Body of pancreas (tissue), 4 donors: ENCODE measurements at regions not wholly inside any gene's neighbourhood (a gene's known extent, or its start where the extent isn't known, plus 50 kb on each side); places are given as distances from the start of the nearest gene placed in this dataset.

ENCODE experiments used
- ATAC-seq: fragments of 150-250 bp; one replicate; pipeline ENCODE4 v1.9.1; 2016
- DNase-seq, 4 donors: peaks; one replicate each; pipeline ENCODE4 v3.0.0-alpha.2; 2019
- H3K27ac ChIP-seq, 4 donors: fragments of 200-600 bp; sonication (generic); 1 replicate in 3 of 4; 2 replicates in 1 of 4; pipeline versions ENCODE4 v1.5.1 to v1.6.1; 2016 to 2019; ENCODE audit warnings: mild to moderate bottlenecking in 1 of 4, mixed read lengths in 1 of 4, moderate library complexity in 1 of 4
- H3K27me3 ChIP-seq, 2 donors: fragments of 200-600 bp; sonication (generic); one replicate each; pipeline ENCODE4 v1.6.0; 2016; ENCODE audit warnings: mild to moderate bottlenecking in 1 of 2
- H3K36me3 ChIP-seq, 2 donors: fragments of 200-600 bp; sonication (generic); replicated peaks in 1 of 2; 2 replicates each; pipeline ENCODE4 v1.5.1; 2016; ENCODE audit warnings: low read depth in 2 of 2; ENCODE audit not compliant: insufficient read depth in 1 of 2
- H3K4me1 ChIP-seq: fragments of 200-600 bp; sonication (generic); one replicate; pipeline ENCODE4 v1.6.0; 2016
- H3K4me3 ChIP-seq, 2 donors: fragments of 200-600 bp; sonication (generic); 1 replicate in 1 of 2; 2 replicates in 1 of 2; pipeline ENCODE4 v1.5.1; 2016 to 2019
- H3K9me3 ChIP-seq, 3 donors: fragments of 200-600 bp; sonication (generic); 1 replicate in 2 of 3; 2 replicates in 1 of 3; pipeline ENCODE4 v1.5.1; 2016
- CTCF ChIP-seq, 7 experiments: fragments of 450-650 bp in 4 of 7; fragments of 200-600 bp in 3 of 7; sonication (generic) in 3 of 7; IDR thresholded peaks; one replicate each; pipeline ENCODE4 v1.5.1; 2016 to 2019; ENCODE audit warnings: antibody characterized with exemption in 7 of 7
- POLR2A ChIP-seq, 3 donors: fragments of 450-650 bp; IDR thresholded peaks; one replicate each; pipeline ENCODE4 v1.6.1; 2016; ENCODE audit warnings: antibody characterized with exemption in 3 of 3, mild to moderate bottlenecking in 2 of 3
- WGBS, 2 donors: methylation state at CpG; one replicate each; pipeline ENCODE4 v1.1.5; 2017; 5-methylcytosine and 5-hydroxymethylcytosine counted together
- intact Hi-C: fragments of 100-400 bp; cut with DNase I; formaldehyde crosslinking; loops from one replicate; pipeline ENCODE4 v1.15.1; 2023

- Histone ChIP-seq H3K36me3 (no peaks in the 10 kb centered on the region), H3K9me3 (no peaks in the 10 kb centered on the region), H3K4me1 (no peaks in the 10 kb centered on the region), H3K4me3 (no peak overlapping the region), H3K27me3 (no peaks in the 10 kb centered on the region), H3K27ac (no peak overlapping the region)
- TF ChIP-seq POLR2A (IDR thresholded peaks at IDR 0.05): no peak
- DNase-seq (no peak), ATAC-seq (no peak)
- 88 to 95% methylated on average over 6 of the region's 6 CpGs for WGBS, 2 donors
- intact Hi-C loops: no loop called here
Observed at GRCh38 chr3:72369681-72370080, 478.6 kb downstream of the SHQ1 start.

- no peak for TF ChIP-seq CTCF (IDR thresholded peaks at IDR 0.05)
- TF ChIP-seq POLR2A (IDR thresholded peaks at IDR 0.05): no peak
- ATAC-seq (no peak), DNase-seq (no peak)
- Histone ChIP-seq H3K27ac (no peak overlapping the region), H3K27me3 (no peaks in the 10 kb centered on the region), H3K4me1 (no peaks in the 10 kb centered on the region), H3K36me3 (no peaks in the 10 kb centered on the region), H3K4me3 (no peak overlapping the region), H3K9me3 (no peaks in the 10 kb centered on the region)
- intact Hi-C loops: no loop called here
- WGBS, 2 donors: 84 to 90% methylated on average over 12 of the region's 12 CpGs
Observed at GRCh38 chr3:72368331-72368975, 479.8 kb downstream of the SHQ1 start.

GRCh38 chr3:72361990-72362389 lies 486.3 kb downstream of the SHQ1 start:
- H3K27ac ChIP-seq: no peak overlapping the region
- 71 to 78% methylated on average over 2 of the region's 2 CpGs for WGBS, 2 donors
- H3K4me1 ChIP-seq: no peaks in the 10 kb centered on the region
- ATAC-seq (no peak), DNase-seq (no peak)
- TF ChIP-seq POLR2A (IDR thresholded peaks at IDR 0.05) (no peak), CTCF (IDR thresholded peaks at IDR 0.05) (no peak)
- H3K27me3 ChIP-seq: no peaks in the 10 kb centered on the region
- H3K9me3 ChIP-seq: no peaks in the 10 kb centered on the region
- intact Hi-C loops: no loop called here
- no peak overlapping the region for H3K4me3 ChIP-seq
- no peaks in the 10 kb centered on the region for H3K36me3 ChIP-seq

- Histone ChIP-seq H3K4me3 (no peak overlapping the region), H3K27ac (no peak overlapping the region), H3K36me3 (no peaks in the 10 kb centered on the region), H3K4me1 (no peaks in the 10 kb centered on the region), H3K9me3 (no peaks in the 10 kb centered on the region), H3K27me3 (no peaks in the 10 kb centered on the region)
- ATAC-seq: no peak
- WGBS, 2 donors: 60 to 80% methylated on average over 1 of the region's 1 CpG
- intact Hi-C loops: no loop called here
- no peak for DNase-seq
- no peak for TF ChIP-seq POLR2A (IDR thresholded peaks at IDR 0.05)
- TF ChIP-seq CTCF (IDR thresholded peaks at IDR 0.05): no peak
Observed at GRCh38 chr3:72359743-72360142, 488.5 kb downstream of the SHQ1 start.

GRCh38 chr3:72355168-72355567 lies 493.1 kb downstream of the SHQ1 start:
- no peak for DNase-seq
- Histone ChIP-seq H3K9me3 (no peaks in the 10 kb centered on the region), H3K4me1 (no peaks in the 10 kb centered on the region), H3K4me3 (no peak overlapping the region), H3K27me3 (no peaks in the 10 kb centered on the region), H3K36me3 (no peaks in the 10 kb centered on the region), H3K27ac (no peak overlapping the region)
- TF ChIP-seq CTCF (IDR thresholded peaks at IDR 0.05): no peak
- no peak for TF ChIP-seq POLR2A (IDR thresholded peaks at IDR 0.05)
- ATAC-seq: no peak
- intact Hi-C loops: no loop called here
